ACC112 (cell line): ENCODE measurements at regions not wholly inside any gene's neighbourhood (a gene's known extent, or its start where the extent isn't known, plus 50 kb on each side); places are given as distances from the start of the nearest gene placed in this dataset.

ENCODE experiments used
- H2AFZ ChIP-seq: fragments of 200-600 bp; sonication (generic); one replicate; pipeline ENCODE4 v1.6.0; 2017; ENCODE audit warnings: antibody characterized with exemption, low read length; ENCODE audit not compliant: unreplicated experiment
- H3K27ac ChIP-seq: fragments of 200-600 bp; sonication (generic); 2 replicates; pipeline ENCODE4 v1.5.1; 2014; ENCODE audit warnings: low read depth, mild to moderate bottlenecking, antibody characterized with exemption, low read length, moderate library complexity
- H3K27me3 ChIP-seq: fragments of 200-600 bp; sonication (generic); 2 replicates; pipeline ENCODE4 v1.6.1; 2014; ENCODE audit warnings: mild to moderate bottlenecking, antibody characterized with exemption, low read length, moderate library complexity, mixed read lengths; ENCODE audit not compliant: insufficient read depth
- H3K36me3 ChIP-seq: fragments of 200-600 bp; sonication (generic); 2 replicates; pipeline ENCODE4 v1.6.1; 2016; ENCODE audit warnings: mild to moderate bottlenecking, antibody characterized with exemption, low read length, moderate library complexity, mixed read lengths; ENCODE audit not compliant: insufficient read depth
- H3K4me1 ChIP-seq: fragments of 200-600 bp; sonication (generic); one replicate; pipeline ENCODE4 v1.6.1; 2016; ENCODE audit warnings: low read length, mixed read lengths; ENCODE audit not compliant: insufficient read depth, unreplicated experiment, control insufficient read depth
- H3K4me3 ChIP-seq: fragments of 200-600 bp; sonication (generic); 2 replicates; pipeline ENCODE4 v1.5.1; 2014; ENCODE audit warnings: mild to moderate bottlenecking, low read depth, low read length
- H3K79me2 ChIP-seq: fragments of 200-600 bp; sonication (generic); one replicate; pipeline ENCODE4 v1.6.0; 2016; ENCODE audit warnings: low read length; ENCODE audit not compliant: control insufficient read depth, unreplicated experiment, insufficient read depth

GRCh38 chr1:218548764-218549163, 203.6 kb downstream of the TGFB2 start:
- Histone ChIP-seq H2AFZ (no peak overlapping the region), H3K27me3 (no peaks in the 10 kb centered on the region), H3K79me2 (no peaks in the 10 kb centered on the region), H3K4me3 (no peak overlapping the region), H3K36me3 (no peaks in the 10 kb centered on the region), H3K27ac (no peak overlapping the region), H3K4me1 (no peaks in the 10 kb centered on the region)

- no peak overlapping the region for H2AFZ ChIP-seq
- no peaks in the 10 kb centered on the region for H3K36me3 ChIP-seq
- H3K4me1 ChIP-seq: peaks cover 1% of the 10 kb centered on the region
- no peak overlapping the region for H3K27ac ChIP-seq
- H3K79me2 ChIP-seq: no peaks in the 10 kb centered on the region
- H3K27me3 ChIP-seq: no peaks in the 10 kb centered on the region
- no peak overlapping the region for H3K4me3 ChIP-seq
Measured at GRCh38 chr1:218553197-218553596, 208.1 kb downstream of the TGFB2 start.

- no peaks in the 10 kb centered on the region for H3K79me2 ChIP-seq
- H3K36me3 ChIP-seq: no peaks in the 10 kb centered on the region
- H3K27me3 ChIP-seq: no peaks in the 10 kb centered on the region
- H3K4me3 ChIP-seq: no peak overlapping the region
- H3K27ac ChIP-seq: no peak overlapping the region
- peaks cover 4% of the 10 kb centered on the region for H3K4me1 ChIP-seq
- H2AFZ ChIP-seq: no peak overlapping the region
Measured at GRCh38 chr1:218556016-218556415, 210.9 kb downstream of the TGFB2 start.

GRCh38 chr1:218557731-218558130, 212.6 kb downstream of the TGFB2 start:
- Histone ChIP-seq H3K36me3 (no peaks in the 10 kb centered on the region), H3K27ac (no peak overlapping the region), H3K79me2 (no peaks in the 10 kb centered on the region), H3K4me3 (no peak overlapping the region), H3K27me3 (no peaks in the 10 kb centered on the region), H3K4me1 (peaks cover 4% of the 10 kb centered on the region), H2AFZ (no peak overlapping the region)

GRCh38 chr1:218558271-218558810, 213.2 kb downstream of the TGFB2 start:
- Histone ChIP-seq H3K36me3 (no peaks in the 10 kb centered on the region), H3K4me3 (no peak overlapping the region), H3K4me1 (peaks cover 4% of the 10 kb centered on the region), H2AFZ (no peak overlapping the region), H3K27ac (no peak overlapping the region), H3K79me2 (no peaks in the 10 kb centered on the region), H3K27me3 (no peaks in the 10 kb centered on the region)

GRCh38 chr1:218565377-218565776, 220.2 kb downstream of the TGFB2 start:
- H3K79me2 ChIP-seq: no peaks in the 10 kb centered on the region
- H3K4me1 ChIP-seq: peaks cover 12% of the 10 kb centered on the region
- H3K27me3 ChIP-seq: no peaks in the 10 kb centered on the region
- no peak overlapping the region for H3K4me3 ChIP-seq
- no peaks in the 10 kb centered on the region for H3K36me3 ChIP-seq
- H3K27ac ChIP-seq: no peak overlapping the region
- H2AFZ ChIP-seq: no peak overlapping the region

- H3K79me2 ChIP-seq: no peaks in the 10 kb centered on the region
- H3K27ac ChIP-seq: peak overlapping the region; percentile 19; the same call in 1 of the 2 replicates
- no peak overlapping the region for H3K4me3 ChIP-seq
- peaks cover 17% of the 10 kb centered on the region for H3K4me1 ChIP-seq
- H3K36me3 ChIP-seq: no peaks in the 10 kb centered on the region
- no peaks in the 10 kb centered on the region for H3K27me3 ChIP-seq
- peak overlapping the region; percentile 70 for H2AFZ ChIP-seq
Measured at GRCh38 chr1:218568962-218569550, 223.9 kb downstream of the TGFB2 start.

GRCh38 chr1:218570456-218570855, 225.3 kb downstream of the TGFB2 start:
- Histone ChIP-seq H3K4me3 (no peak overlapping the region), H3K27ac (no peak overlapping the region)

GRCh38 chr1:218571491-218571890, 226.4 kb downstream of the TGFB2 start:
- H2AFZ ChIP-seq: no peak overlapping the region
- no peak overlapping the region for H3K27ac ChIP-seq
- no peaks in the 10 kb centered on the region for H3K79me2 ChIP-seq
- no peak overlapping the region for H3K4me3 ChIP-seq
- H3K36me3 ChIP-seq: no peaks in the 10 kb centered on the region
- H3K4me1 ChIP-seq: peaks cover 17% of the 10 kb centered on the region
- no peaks in the 10 kb centered on the region for H3K27me3 ChIP-seq

More at GRCh38 chr1:218570456-218570855, 225.3 kb downstream of the TGFB2 start:
- Histone ChIP-seq H3K36me3 (no peaks in the 10 kb centered on the region), H3K79me2 (no peaks in the 10 kb centered on the region), H3K27me3 (no peaks in the 10 kb centered on the region), H2AFZ (no peak overlapping the region), H3K4me1 (peaks cover 17% of the 10 kb centered on the region)

GRCh38 chr1:218572050-218572449, 226.9 kb downstream of the TGFB2 start:
- no peaks in the 10 kb centered on the region for H3K36me3 ChIP-seq
- H3K4me1 ChIP-seq: peaks cover 17% of the 10 kb centered on the region
- no peaks in the 10 kb centered on the region for H3K79me2 ChIP-seq
- no peak overlapping the region for H2AFZ ChIP-seq
- no peak overlapping the region for H3K4me3 ChIP-seq
- H3K27ac ChIP-seq: no peak overlapping the region
- no peaks in the 10 kb centered on the region for H3K27me3 ChIP-seq

GRCh38 chr1:218573925-218574324, 228.8 kb downstream of the TGFB2 start:
- Histone ChIP-seq H3K36me3 (no peaks in the 10 kb centered on the region), H3K27me3 (no peaks in the 10 kb centered on the region), H2AFZ (no peak overlapping the region), H3K4me1 (peaks cover 12% of the 10 kb centered on the region), H3K4me3 (no peak overlapping the region), H3K79me2 (no peaks in the 10 kb centered on the region), H3K27ac (no peak overlapping the region)
